ENCODE measurements at regions not wholly inside any gene's neighbourhood (a gene's known extent, or its start where the extent isn't known, plus 50 kb on each side); places are given as distances from the start of the nearest gene placed in this dataset.
"Not testable (repeated sequence)": the region's sequence is repeated elsewhere in the genome, so short reads cannot be mapped to it uniquely, and the experiment has no call there.

- no peak for DNase-seq
Observed at GRCh38 chr13:33634546-33634982, 183.4 kb upstream of the RFC3 start.

GRCh38 chr13:33636243-33636642, 181.7 kb upstream of the RFC3 start:
- no peak for DNase-seq

GRCh38 chr13:33636955-33637670, 180.8 kb upstream of the RFC3 start:
- DNase-seq: no peak

- no peak for DNase-seq
Observed at GRCh38 chr13:33637978-33638743, 179.8 kb upstream of the RFC3 start.

GRCh38 chr13:33639158-33639557, 178.8 kb upstream of the RFC3 start:
- DNase-seq: no peak

GRCh38 chr13:33639626-33640080, 178.3 kb upstream of the RFC3 start:
- no peak for DNase-seq

- DNase-seq: no peak
Observed at GRCh38 chr13:33640832-33641231, 177.1 kb upstream of the RFC3 start.

GRCh38 chr13:33642374-33643065, 175.4 kb upstream of the RFC3 start:
- DNase-seq: no peak

GRCh38 chr13:33644581-33645543, 173.1 kb upstream of the RFC3 start:
- no peak for DNase-seq

- DNase-seq: no peak
Observed at GRCh38 chr13:33645591-33646554, 172.1 kb upstream of the RFC3 start.

GRCh38 chr13:33649212-33649878, 168.6 kb upstream of the RFC3 start:
- DNase-seq: no peak

- no peak for DNase-seq
Observed at GRCh38 chr13:33651766-33652165, 166.2 kb upstream of the RFC3 start.

- no peak for DNase-seq
Observed at GRCh38 chr13:33657274-33657673, 160.7 kb upstream of the RFC3 start.

- no peak for DNase-seq
Observed at GRCh38 chr13:33659466-33659865, 158.5 kb upstream of the RFC3 start.

- DNase-seq: no peak
Observed at GRCh38 chr13:33659894-33660293, 158.1 kb upstream of the RFC3 start.

- no peak for DNase-seq
Observed at GRCh38 chr13:33662392-33662791, 155.6 kb upstream of the RFC3 start.

- DNase-seq: no peak
Observed at GRCh38 chr13:33665626-33666175, 152.2 kb upstream of the RFC3 start.

GRCh38 chr13:33671560-33671959, 146.4 kb upstream of the RFC3 start:
- DNase-seq: no peak

GRCh38 chr13:33672022-33672421, 145.9 kb upstream of the RFC3 start:
- DNase-seq: not testable (repeated sequence)
